Activated CD8-positive, alpha-beta memory T cell treated with anti-CD3 and anti-CD28 coated beads, Interleukin-2, amount 10 ng/mL, durations not matched to agents 7 days and 5 days (primary cell): ENCODE measurements at regions not wholly inside any gene's neighbourhood (a gene's known extent, or its start where the extent isn't known, plus 50 kb on each side); places are given as distances from the start of the nearest gene placed in this dataset.
A peak's percentile ranks its signal among the peaks of the same experiment; 100 is the strongest.

Experiments
- ATAC-seq: fragments of 150-1000 bp; cut with Tn5 transposase; one replicate; pipeline ENCODE4 v1.10.0; 2021; ENCODE audit warnings: moderate library complexity
- CTCF ChIA-PET: fragments of 350-600 bp; sonication (Branson Sonifier 250); formaldehyde crosslinking; loops from one replicate; lab custom pipeline; 2021; ENCODE audit warnings: antibody characterized with exemption; lab: Charles Lee
- DNase-seq: peaks from one replicate; pipeline ENCODE4 v3.0.0-alpha.2; 2020
- H3K27ac Mint-ChIP-seq: one replicate; pipeline ENCODE4 v1.8.0; 2021; ENCODE audit warnings: mild to moderate bottlenecking, mixed read lengths
- H3K27me3 Mint-ChIP-seq: one replicate; pipeline ENCODE4 v1.8.0; 2021; ENCODE audit warnings: mixed read lengths
- H3K36me3 Mint-ChIP-seq: one replicate; pipeline ENCODE4 v1.8.0; 2021; ENCODE audit warnings: mild to moderate bottlenecking, mixed read lengths
- H3K4me1 Mint-ChIP-seq: one replicate; pipeline ENCODE4 v1.8.0; 2021; ENCODE audit warnings: mixed read lengths
- H3K4me3 Mint-ChIP-seq: one replicate; pipeline ENCODE4 v1.8.0; 2021; ENCODE audit warnings: mild to moderate bottlenecking, moderate library complexity, mixed read lengths
- H3K9me3 Mint-ChIP-seq: one replicate; pipeline ENCODE4 v1.8.0; 2022; ENCODE audit warnings: low read depth, mixed read lengths

GRCh38 chr2:150144546-150145298 lies 342.7 kb downstream of the RND3 start:
- Mint-ChIP-seq H3K9me3 (peaks cover 12% of the 10 kb centered on the region), H3K36me3 (no peaks in the 10 kb centered on the region), H3K27me3 (no peaks in the 10 kb centered on the region), H3K4me3 (no peak overlapping the region), H3K4me1 (no peaks in the 10 kb centered on the region), H3K27ac (no peak overlapping the region)
- CTCF ChIA-PET: no interaction called here
- DNase-seq: no peak
- ATAC-seq: no peak

- H3K9me3 Mint-ChIP-seq: peaks cover 12% of the 10 kb centered on the region
- DNase-seq (no peak), ATAC-seq (no peak)
- no peaks in the 10 kb centered on the region for H3K4me1 Mint-ChIP-seq
- CTCF ChIA-PET: interaction anchor here (0.6 kb wide), 1 partner anchor 15 kb away, joined by 3 read pairs; no protein-coding TSS in a partner anchor
- no peak overlapping the region for H3K4me3 Mint-ChIP-seq
- H3K27me3 Mint-ChIP-seq: no peaks in the 10 kb centered on the region
- no peaks in the 10 kb centered on the region for H3K36me3 Mint-ChIP-seq
- no peak overlapping the region for H3K27ac Mint-ChIP-seq
Measured at GRCh38 chr2:150143087-150143536, 344.4 kb downstream of the RND3 start.

- Mint-ChIP-seq H3K36me3 (no peaks in the 10 kb centered on the region), H3K9me3 (peaks cover 11% of the 10 kb centered on the region), H3K4me1 (no peaks in the 10 kb centered on the region), H3K27ac (no peak overlapping the region), H3K27me3 (no peaks in the 10 kb centered on the region), H3K4me3 (no peak overlapping the region)
- no peak for ATAC-seq
- CTCF ChIA-PET: interaction anchor here (0.6 kb wide), 1 partner anchor 15 kb away, joined by 3 read pairs; no protein-coding TSS in a partner anchor
- no peak for DNase-seq
Measured at GRCh38 chr2:150142561-150142960, 344.9 kb downstream of the RND3 start.

- no peaks in the 10 kb centered on the region for H3K27me3 Mint-ChIP-seq
- H3K4me3 Mint-ChIP-seq: no peak overlapping the region
- peaks cover 7% of the 10 kb centered on the region for H3K9me3 Mint-ChIP-seq
- CTCF ChIA-PET: no interaction called here
- H3K4me1 Mint-ChIP-seq: no peaks in the 10 kb centered on the region
- ATAC-seq (no peak), DNase-seq (no peak)
- no peaks in the 10 kb centered on the region for H3K36me3 Mint-ChIP-seq
- no peak overlapping the region for H3K27ac Mint-ChIP-seq
Measured at GRCh38 chr2:150141226-150142001, 346.1 kb downstream of the RND3 start.

GRCh38 chr2:150140777-150141176 lies 346.7 kb downstream of the RND3 start:
- no peak overlapping the region for H3K27ac Mint-ChIP-seq
- CTCF ChIA-PET: no interaction called here
- peaks cover 5% of the 10 kb centered on the region for H3K9me3 Mint-ChIP-seq
- ATAC-seq: no peak
- no peak for DNase-seq
- no peaks in the 10 kb centered on the region for H3K27me3 Mint-ChIP-seq
- H3K36me3 Mint-ChIP-seq: no peaks in the 10 kb centered on the region
- no peak overlapping the region for H3K4me3 Mint-ChIP-seq
- H3K4me1 Mint-ChIP-seq: no peaks in the 10 kb centered on the region

GRCh38 chr2:150138587-150138986 lies 348.9 kb downstream of the RND3 start:
- Mint-ChIP-seq H3K9me3 (peaks cover 5% of the 10 kb centered on the region), H3K27ac (no peak overlapping the region), H3K27me3 (no peaks in the 10 kb centered on the region), H3K4me3 (no peak overlapping the region), H3K4me1 (peaks cover 2% of the 10 kb centered on the region), H3K36me3 (no peaks in the 10 kb centered on the region)
- ATAC-seq: no peak
- no peak for DNase-seq
- CTCF ChIA-PET: no interaction called here

- Mint-ChIP-seq H3K4me3 (no peak overlapping the region), H3K9me3 (peaks cover 5% of the 10 kb centered on the region), H3K27me3 (no peaks in the 10 kb centered on the region), H3K36me3 (no peaks in the 10 kb centered on the region), H3K27ac (no peak overlapping the region), H3K4me1 (peaks cover 4% of the 10 kb centered on the region)
- DNase-seq (no peak), ATAC-seq (no peak)
- CTCF ChIA-PET: no interaction called here
Measured at GRCh38 chr2:150137338-150138069, 350.0 kb downstream of the RND3 start.

GRCh38 chr2:150136893-150137292 lies 350.6 kb downstream of the RND3 start:
- Mint-ChIP-seq H3K27ac (no peak overlapping the region), H3K9me3 (peaks cover 5% of the 10 kb centered on the region), H3K36me3 (no peaks in the 10 kb centered on the region), H3K4me1 (peaks cover 4% of the 10 kb centered on the region), H3K4me3 (no peak overlapping the region), H3K27me3 (no peaks in the 10 kb centered on the region)
- DNase-seq (no peak), ATAC-seq (no peak)
- CTCF ChIA-PET: no interaction called here

- CTCF ChIA-PET: no interaction called here
- Mint-ChIP-seq H3K9me3 (peaks cover 5% of the 10 kb centered on the region), H3K4me3 (no peak overlapping the region), H3K27me3 (no peaks in the 10 kb centered on the region), H3K27ac (no peak overlapping the region), H3K4me1 (peaks cover 4% of the 10 kb centered on the region), H3K36me3 (no peaks in the 10 kb centered on the region)
- DNase-seq (no peak), ATAC-seq (no peak)
Measured at GRCh38 chr2:150136401-150136800, 351.1 kb downstream of the RND3 start.

GRCh38 chr2:150135223-150135883 lies 352.1 kb downstream of the RND3 start:
- Mint-ChIP-seq H3K4me3 (no peak overlapping the region), H3K27me3 (no peaks in the 10 kb centered on the region)
- ATAC-seq: no peak

GRCh38 chr2:150134223-150134857 lies 353.1 kb downstream of the RND3 start:
- Mint-ChIP-seq H3K4me1 (peaks cover 4% of the 10 kb centered on the region), H3K27me3 (no peaks in the 10 kb centered on the region), H3K4me3 (no peak overlapping the region), H3K9me3 (peaks cover 5% of the 10 kb centered on the region), H3K27ac (no peak overlapping the region), H3K36me3 (no peaks in the 10 kb centered on the region)
- CTCF ChIA-PET: no interaction called here
- ATAC-seq: no peak
- no peak for DNase-seq

More at GRCh38 chr2:150135223-150135883, 352.1 kb downstream of the RND3 start:
- no peak for DNase-seq
- Mint-ChIP-seq H3K9me3 (peaks cover 5% of the 10 kb centered on the region), H3K4me1 (peaks cover 4% of the 10 kb centered on the region), H3K36me3 (no peaks in the 10 kb centered on the region), H3K27ac (no peak overlapping the region)
- CTCF ChIA-PET: no interaction called here

GRCh38 chr2:150133623-150134022 lies 353.8 kb downstream of the RND3 start:
- H3K9me3 Mint-ChIP-seq: peaks cover 5% of the 10 kb centered on the region
- H3K4me1 Mint-ChIP-seq: peaks cover 4% of the 10 kb centered on the region
- CTCF ChIA-PET: no interaction called here
- DNase-seq (no peak), ATAC-seq (peak; percentile 63)
- H3K27me3 Mint-ChIP-seq: no peaks in the 10 kb centered on the region
- no peak overlapping the region for H3K27ac Mint-ChIP-seq
- H3K36me3 Mint-ChIP-seq: no peaks in the 10 kb centered on the region
- H3K4me3 Mint-ChIP-seq: no peak overlapping the region
